NOMO-1 (cell line): ENCODE measurements at regions not wholly inside any gene's neighbourhood (a gene's known extent, or its start where the extent isn't known, plus 50 kb on each side); places are given as distances from the start of the nearest gene placed in this dataset.
"Not testable (repeated sequence)": the region's sequence is repeated elsewhere in the genome, so short reads cannot be mapped to it uniquely, and the experiment has no call there.

Source experiments
- DNase-seq, 2 experiments: peaks; one replicate each; lab custom pipeline; 2025; ENCODE audit not compliant: unreplicated experiment in 2 of 2; lab: John Stamatoyannopoulos, UW

GRCh38 chr16:61435346-61435745 lies 600.9 kb downstream of the CDH8 start:
- no peak for DNase-seq

- DNase-seq, result no peak
These were observed 603.8 kb downstream of the CDH8 start for GRCh38 chr16:61432421-61432820.

GRCh38 chr16:61421111-61421510 lies 615.1 kb downstream of the CDH8 start:
- DNase-seq, result no peak

- no peak for DNase-seq
These were observed 616.4 kb downstream of the CDH8 start for GRCh38 chr16:61419791-61420190.

GRCh38 chr16:61418802-61419201 lies 617.4 kb downstream of the CDH8 start:
- not testable (repeated sequence) for DNase-seq

GRCh38 chr16:61415126-61415525 lies 621.1 kb downstream of the CDH8 start:
- no peak for DNase-seq

GRCh38 chr16:61413021-61413420 lies 623.2 kb downstream of the CDH8 start:
- DNase-seq, result no peak

- no peak for DNase-seq
These were observed 623.7 kb downstream of the CDH8 start for GRCh38 chr16:61412562-61412961.

GRCh38 chr16:61409604-61410003 lies 626.6 kb downstream of the CDH8 start:
- no peak for DNase-seq

- DNase-seq, result no peak
These were observed 632.9 kb downstream of the CDH8 start for GRCh38 chr16:61403386-61403785.

GRCh38 chr16:61391896-61392295 lies 644.3 kb downstream of the CDH8 start:
- no peak for DNase-seq

GRCh38 chr16:61390965-61391637 lies 645.1 kb downstream of the CDH8 start:
- DNase-seq, result no peak

GRCh38 chr16:61385392-61386071 lies 650.7 kb downstream of the CDH8 start:
- DNase-seq, result no peak

GRCh38 chr16:61382435-61382834 lies 653.8 kb downstream of the CDH8 start:
- no peak for DNase-seq

GRCh38 chr16:61379311-61379710 lies 656.9 kb downstream of the CDH8 start:
- DNase-seq, result no peak

GRCh38 chr16:61374071-61374470 lies 662.2 kb downstream of the CDH8 start:
- no peak for DNase-seq

GRCh38 chr16:61371881-61372280 lies 664.4 kb downstream of the CDH8 start:
- DNase-seq, result no peak

GRCh38 chr16:61371388-61371787 lies 664.9 kb downstream of the CDH8 start:
- DNase-seq, result no peak

- no peak for DNase-seq
These were observed 665.7 kb downstream of the CDH8 start for GRCh38 chr16:61370564-61370963.

- no peak for DNase-seq
These were observed 670.2 kb downstream of the CDH8 start for GRCh38 chr16:61366006-61366405.

GRCh38 chr16:61364990-61365389 lies 671.2 kb downstream of the CDH8 start:
- DNase-seq, result no peak

- no peak for DNase-seq
These were observed 673.7 kb downstream of the CDH8 start for GRCh38 chr16:61362585-61362984.

- no peak for DNase-seq
These were observed 691.4 kb downstream of the CDH8 start for GRCh38 chr16:61344791-61345190.
